HepG2 (cell line): ENCODE measurements at regions not wholly inside any gene's neighbourhood (a gene's known extent, or its start where the extent isn't known, plus 50 kb on each side); places are given as distances from the start of the nearest gene placed in this dataset.

ENCODE experiments used
- ATAC-seq: fragments of 200-7000 bp; cut with Tn5 transposase; 3 replicates; pipeline ENCODE4 v1.9.1; 2020; ENCODE audit warnings: mild to moderate bottlenecking, moderate library complexity
- BruUV-seq: library from RNA; stranded (reverse); fragments of 400-500 nt; replicated peaks from 2 replicates; lab custom pipeline; 2021; lab: Mats Ljungman, UMichigan
- CTCF ChIA-PET: fragments of 300-600 bp; formaldehyde crosslinking; extraction: SDS; loops from one replicate; lab custom pipeline; 2021; ENCODE audit warnings: low total read pairs, inconsistent platforms, low intra/inter-chr PET ratio; lab: Yijun Ruan, JAX
- POLR2A ChIA-PET: fragments of 350-600 bp; sonication (Branson Sonifier 250); formaldehyde crosslinking; loops from one replicate; lab custom pipeline; 2020; ENCODE audit warnings: antibody characterized with exemption, inconsistent platforms; lab: Yijun Ruan, JAX
- DNase-seq: peaks from one replicate; pipeline ENCODE4 v3.0.0-alpha.2; 2015; ENCODE audit warnings: low spot score
- FAIRE-seq: peaks from 3 replicates; lab custom pipeline; 2011; peaks lifted over from hg19 to GRCh38; lab: Jason Lieb, UNC
- H2AFZ ChIP-seq: one replicate; pipeline ENCODE4 v1.6.1; 2011; ENCODE audit warnings: low read length, inconsistent platforms
- H3K27ac ChIP-seq: fragments of 300-600 bp; 3 replicates; pipeline ENCODE4 v1.8.0; 2011; ENCODE audit warnings: mixed run types, mild to moderate bottlenecking, mixed read lengths, low read length, inconsistent platforms; ENCODE audit not compliant: insufficient read depth; ENCODE audit errors: extremely low read length
- H3K27me3 ChIP-seq, 2 experiments: fragments of 200-600 bp in 1 of 2; 2 replicates in 1 of 2; 3 replicates in 1 of 2; pipeline versions ENCODE4 v1.6.0 to v1.8.0; 2011; ENCODE audit warnings: low read length in 2 of 2, mild to moderate bottlenecking in 2 of 2, moderate library complexity in 2 of 2, inconsistent platforms in 1 of 2; ENCODE audit not compliant: insufficient read depth in 2 of 2, control insufficient read depth in 1 of 2
- H3K36me3 ChIP-seq, 2 experiments: fragments of 200-600 bp in 1 of 2; replicated peaks in 1 of 2; 2 replicates in 1 of 2; 3 replicates in 1 of 2; pipeline versions ENCODE4 v1.5.1 to v1.8.0; 2011; ENCODE audit warnings: low read length in 2 of 2, inconsistent platforms in 1 of 2; ENCODE audit not compliant: insufficient read depth in 2 of 2, control insufficient read depth in 1 of 2
- H3K4me1 ChIP-seq: 2 replicates; pipeline ENCODE4 v1.5.1; 2012; ENCODE audit warnings: low read length, inconsistent platforms; ENCODE audit not compliant: insufficient read depth
- H3K4me2 ChIP-seq: 2 replicates; pipeline ENCODE4 v1.6.0; 2011; ENCODE audit warnings: low read depth, low read length, inconsistent platforms
- H3K4me3 ChIP-seq, 3 experiments: fragments of 200-600 bp in 1 of 3; sonication (generic), shearing (Covaris generic) in 1 of 3; replicated peaks in 1 of 3; 2 replicates each; pipeline ENCODE4 v1.5.1; 2011 to 2016; ENCODE audit warnings: low read length in 3 of 3, inconsistent platforms in 2 of 3, low read depth in 2 of 3, mild to moderate bottlenecking in 2 of 3, control low read depth in 1 of 3, mixed read lengths in 1 of 3; ENCODE audit not compliant: insufficient read depth in 1 of 3
- H3K79me2 ChIP-seq: one replicate; pipeline ENCODE4 v1.6.1; 2011; ENCODE audit warnings: low read length, inconsistent platforms; ENCODE audit not compliant: insufficient read depth
- H3K9ac ChIP-seq: 2 replicates; pipeline ENCODE4 v1.6.0; 2011; ENCODE audit warnings: mild to moderate bottlenecking, low read depth, low read length, inconsistent platforms; ENCODE audit not compliant: insufficient read depth
- H3K9me3 ChIP-seq: 2 replicates; pipeline ENCODE4 v1.5.1; 2012; ENCODE audit warnings: mild to moderate bottlenecking, low read length
- H4K20me1 ChIP-seq: 2 replicates; pipeline ENCODE4 v1.6.0; 2011; ENCODE audit warnings: inconsistent platforms, mild to moderate bottlenecking, low read length, moderate library complexity; ENCODE audit not compliant: insufficient read depth
- E2F1 ChIP-seq: sonication (generic); formaldehyde crosslinking; IDR thresholded peaks from 2 replicates; pipeline ENCODE4 v1.5.0; 2020; ENCODE audit warnings: missing genetic modification reagents
- HMGXB4 ChIP-seq, 2 experiments: sonication (generic) in 1 of 2; formaldehyde crosslinking in 1 of 2; IDR thresholded peaks; 2 replicates each; pipeline versions ENCODE4 v1.4.0 to v1.6.1; 2018 to 2020; ENCODE audit warnings: missing genetic modification reagents in 2 of 2, borderline replicate concordance in 1 of 2, low read depth in 1 of 2, mild to moderate bottlenecking in 1 of 2, missing biosample characterization in 1 of 2
- POLR2AphosphoS2 ChIP-seq: IDR thresholded peaks from 2 replicates; pipeline ENCODE4 v1.6.1; 2011; ENCODE audit warnings: low read depth, low read length, improper control_type of control experiment
- ZNF253 ChIP-seq: sonication (generic); formaldehyde crosslinking; IDR thresholded peaks from 2 replicates; pipeline ENCODE4 v1.8.0; 2022; ENCODE audit warnings: mild to moderate bottlenecking, missing genetic modification reagents, borderline replicate concordance
- ZNF414 ChIP-seq: sonication (generic); formaldehyde crosslinking; IDR thresholded peaks from 2 replicates; pipeline ENCODE4 v1.5.0; 2020; ENCODE audit warnings: missing genetic modification reagents
- WGBS: methylation state at CpG from one replicate; pipeline ENCODE4 v1.1.6; 2017; ENCODE audit warnings: low lambda C conversion rate; 5-methylcytosine and 5-hydroxymethylcytosine counted together
- in situ Hi-C: cut with HindIII; loops from 2 replicates; pipeline ENCODE4 v1.10.0; 2017; ENCODE audit warnings: low pct_unique_long_range_greater_than_20kb; ENCODE audit not compliant: extremely low pct_ligation_motif_present
- intact Hi-C: fragments of 100-400 bp; cut with micrococcal nuclease; formaldehyde crosslinking; loops from one replicate; pipeline ENCODE4 v1.10.0; 2022; ENCODE audit not compliant: unreplicated experiment

- Histone ChIP-seq H3K79me2 (no peaks in the 10 kb centered on the region), H3K9me3 (no peaks in the 10 kb centered on the region), H3K4me1 (no peaks in the 10 kb centered on the region), H3K4me2 (no peak overlapping the region), H3K36me3 (no peaks in the 10 kb centered on the region), H3K9ac (no peak overlapping the region), H2AFZ (no peak overlapping the region), H3K4me3 (no peak overlapping the region), H3K27me3 (no peaks in the 10 kb centered on the region; a peak in 1 of 5 replicates), H3K27ac (no peak overlapping the region), H4K20me1 (no peaks in the 10 kb centered on the region)
- intact Hi-C loops (loop anchor here (5.0 kb wide), 1 partner anchor 780 kb away; no protein-coding TSS in a partner anchor), in situ Hi-C loops (no loop called here)
- CTCF ChIA-PET: no interaction called here
- no TSS peak for BruUV-seq
- ATAC-seq: no peak
- WGBS: 0% methylated on average over 3 of the region's 3 CpGs
- no peak for DNase-seq
- POLR2A ChIA-PET: no interaction called here
- no peak for FAIRE-seq
- TF ChIP-seq E2F1 (no peak), ZNF253 (CRISPR knock-in tag) (no peak), POLR2AphosphoS2 (no peak), HMGXB4 (CRISPR knock-in tag; IDR thresholded peaks at IDR 0.05; ENCODE audit: borderline replicate concordance in 1 of 2, low read depth in 1 of 2) (no peak), ZNF414 (CRISPR knock-in tag) (no peak)
Observed at GRCh38 chr4:170777663-170778062, 687.9 kb upstream of the AADAT start.
